NCI-H69 (cell line): ENCODE measurements at regions not wholly inside any gene's neighbourhood (a gene's known extent, or its start where the extent isn't known, plus 50 kb on each side); places are given as distances from the start of the nearest gene placed in this dataset.

Experiments used
- DNase-seq: peaks from one replicate; lab custom pipeline; 2025; lab: John Stamatoyannopoulos, UW

DNA sequence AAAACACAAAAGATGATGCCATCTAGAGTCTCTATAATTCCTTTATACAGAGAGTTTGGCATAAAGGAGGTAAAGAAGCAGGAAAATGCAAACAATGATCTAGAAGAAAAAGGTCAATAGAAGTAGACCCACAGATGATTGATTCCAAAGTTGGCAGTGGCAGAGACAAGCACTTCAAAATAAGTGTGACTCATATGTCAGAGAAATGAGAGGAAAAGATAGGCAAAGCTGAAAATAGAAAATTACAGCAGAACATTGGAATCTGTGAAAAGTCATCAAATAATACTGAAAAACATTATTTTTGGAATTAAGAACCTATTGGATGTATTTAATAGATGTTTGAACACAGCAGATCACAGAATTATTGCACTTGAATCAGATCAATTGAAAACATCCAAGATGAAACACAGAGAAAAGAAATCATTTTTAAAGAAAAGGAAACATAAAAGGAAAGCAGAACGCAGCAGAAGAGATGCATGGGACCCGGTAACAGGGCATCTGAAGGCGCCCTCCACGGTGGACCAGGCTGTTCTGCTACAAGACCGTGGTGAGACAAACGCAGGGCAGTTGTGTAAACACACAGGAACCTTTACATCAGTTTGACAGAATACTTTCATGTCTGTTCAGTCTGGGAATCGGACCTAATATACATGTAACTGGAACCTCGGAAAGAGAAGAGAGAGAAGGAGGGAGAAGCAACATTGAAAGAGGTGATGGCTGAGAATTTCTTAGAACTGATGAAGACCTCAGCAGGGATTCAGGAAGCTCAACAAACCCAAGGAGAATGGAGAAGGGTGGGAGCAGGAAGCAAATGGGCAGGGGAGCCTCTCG lies 74.6 kb upstream of the GPC1 start:
- no peak for DNase-seq

DNA sequence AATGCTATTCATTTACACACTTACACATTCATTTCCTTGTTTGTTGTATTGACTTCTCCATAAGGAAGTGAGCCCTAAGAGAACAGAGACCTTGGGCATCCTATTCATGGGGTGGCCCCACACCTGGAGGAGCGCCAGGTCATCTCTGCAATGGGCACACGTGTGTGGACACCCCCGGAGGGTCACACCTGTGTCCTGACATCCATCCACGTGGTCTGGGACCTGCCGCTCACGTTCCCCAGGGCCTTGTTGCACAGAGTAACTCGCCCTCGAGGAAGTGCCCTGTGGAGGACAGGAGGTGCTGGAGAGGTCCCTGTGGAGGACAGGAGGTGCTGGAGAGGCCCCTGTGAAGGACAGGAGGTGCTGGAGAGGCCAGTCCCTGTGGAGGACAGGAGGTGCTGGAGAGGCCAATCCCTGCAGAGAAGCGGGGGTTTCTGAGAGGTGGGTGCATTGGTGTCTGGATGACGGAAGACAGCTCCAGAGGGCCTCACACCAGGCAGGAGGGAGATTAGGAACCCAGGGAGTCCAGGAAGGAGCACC lies 73.2 kb upstream of the GPC1 start:
- DNase-seq: no peak

DNA sequence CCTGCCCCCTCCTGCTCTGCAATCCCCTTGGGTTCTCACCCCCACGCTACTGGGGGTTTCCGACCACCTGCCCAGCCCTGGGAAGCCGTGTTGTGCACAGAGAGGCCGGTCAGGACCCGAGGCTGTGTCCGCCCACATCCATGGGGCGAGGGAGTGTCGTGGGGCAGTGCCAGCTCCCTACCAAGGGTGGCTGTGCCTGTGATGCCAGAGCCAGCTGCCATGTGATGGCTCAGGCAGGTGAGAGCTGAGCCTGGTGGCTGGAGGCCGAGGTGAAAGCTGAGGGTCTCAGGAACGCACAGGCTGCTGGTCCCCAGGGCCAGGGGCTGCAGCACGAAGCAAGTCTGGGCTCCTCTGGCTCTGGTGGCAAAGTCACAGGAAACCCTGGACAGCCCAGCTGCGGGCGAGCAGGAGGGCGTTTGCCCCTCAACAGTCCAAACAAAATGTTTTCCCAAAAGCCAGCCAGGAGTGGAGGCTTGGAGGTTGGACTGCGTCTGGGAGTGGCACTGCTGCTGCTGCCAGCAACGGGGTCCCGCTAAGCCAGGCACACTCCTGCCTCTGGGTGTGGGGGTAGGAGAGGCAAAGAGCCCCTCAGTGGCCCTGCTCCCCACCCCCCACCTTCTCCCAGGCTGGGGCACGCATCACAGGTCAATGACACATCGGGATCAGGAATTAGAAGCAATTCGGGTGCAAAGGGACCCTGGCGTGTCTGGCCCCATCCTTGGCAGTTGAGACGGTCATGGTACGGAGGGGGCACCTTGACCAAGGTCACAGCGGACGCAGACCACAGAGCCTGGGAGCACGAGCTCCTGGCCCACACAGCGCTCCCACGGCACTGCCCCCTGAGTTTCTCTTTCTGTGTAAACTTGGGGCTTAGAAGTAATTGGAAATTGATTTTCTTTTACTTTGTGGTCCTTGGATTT lies 72.4 kb upstream of the GPC1 start:
- DNase-seq: no peak

DNA sequence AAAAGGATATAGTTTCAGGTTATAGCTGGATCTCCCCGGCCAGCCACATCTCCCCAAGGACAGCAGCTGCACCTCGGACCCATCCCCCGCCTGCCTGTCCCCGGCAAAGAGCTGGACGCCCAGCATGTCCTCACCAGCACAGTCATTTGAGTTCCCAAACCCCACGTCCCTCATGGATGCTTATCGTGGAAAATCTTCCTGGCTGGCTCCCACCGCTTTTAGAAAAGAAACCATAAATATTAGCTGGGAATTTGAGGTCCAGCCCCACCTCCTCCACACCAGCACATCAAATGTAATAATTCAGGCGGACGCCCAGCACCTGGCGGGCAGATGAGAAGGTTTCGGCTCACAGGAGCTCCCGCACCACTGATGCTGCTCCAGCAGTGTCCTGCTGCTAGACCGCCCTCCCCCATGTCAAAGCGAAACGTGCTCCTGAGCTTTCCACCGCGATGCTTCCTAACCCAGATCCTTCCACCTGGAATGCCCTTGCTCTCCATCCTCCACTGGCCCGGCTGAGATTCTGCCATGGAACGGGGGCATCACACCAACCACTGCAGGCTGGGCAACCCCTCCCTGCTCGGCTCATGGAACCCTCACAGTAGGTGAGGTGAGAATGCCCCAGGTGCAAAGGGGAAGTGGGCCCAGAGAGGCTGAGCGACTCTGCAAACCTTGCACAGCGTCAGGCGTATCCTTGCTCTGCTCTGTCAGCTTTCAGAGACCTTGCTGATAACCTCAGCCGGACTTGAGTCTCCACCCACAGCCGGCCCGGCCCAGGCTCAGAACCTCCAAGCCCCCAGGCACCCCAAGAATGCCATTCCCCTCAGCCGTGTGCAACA lies 71.5 kb upstream of the GPC1 start:
- DNase-seq: no peak

DNA sequence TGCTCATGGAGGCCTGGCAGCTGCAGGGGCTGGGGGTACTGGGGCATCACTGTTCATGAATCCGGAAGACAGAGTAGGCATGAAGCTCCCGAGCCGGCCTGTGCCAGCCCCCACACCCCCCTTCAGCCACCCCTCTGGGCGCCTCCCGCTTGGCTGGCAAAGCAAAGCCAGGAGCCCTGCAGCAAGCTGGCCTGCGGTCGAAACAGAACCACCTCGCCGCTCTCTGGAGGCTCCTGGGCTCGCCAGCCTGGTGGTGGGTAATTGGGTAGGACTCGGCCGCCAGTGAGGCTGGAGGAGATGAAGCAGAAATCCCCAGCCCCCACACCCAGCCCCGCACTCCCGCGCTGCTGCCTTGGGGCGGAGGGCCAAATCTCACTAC lies 70.9 kb upstream of the GPC1 start:
- no peak for DNase-seq

DNA sequence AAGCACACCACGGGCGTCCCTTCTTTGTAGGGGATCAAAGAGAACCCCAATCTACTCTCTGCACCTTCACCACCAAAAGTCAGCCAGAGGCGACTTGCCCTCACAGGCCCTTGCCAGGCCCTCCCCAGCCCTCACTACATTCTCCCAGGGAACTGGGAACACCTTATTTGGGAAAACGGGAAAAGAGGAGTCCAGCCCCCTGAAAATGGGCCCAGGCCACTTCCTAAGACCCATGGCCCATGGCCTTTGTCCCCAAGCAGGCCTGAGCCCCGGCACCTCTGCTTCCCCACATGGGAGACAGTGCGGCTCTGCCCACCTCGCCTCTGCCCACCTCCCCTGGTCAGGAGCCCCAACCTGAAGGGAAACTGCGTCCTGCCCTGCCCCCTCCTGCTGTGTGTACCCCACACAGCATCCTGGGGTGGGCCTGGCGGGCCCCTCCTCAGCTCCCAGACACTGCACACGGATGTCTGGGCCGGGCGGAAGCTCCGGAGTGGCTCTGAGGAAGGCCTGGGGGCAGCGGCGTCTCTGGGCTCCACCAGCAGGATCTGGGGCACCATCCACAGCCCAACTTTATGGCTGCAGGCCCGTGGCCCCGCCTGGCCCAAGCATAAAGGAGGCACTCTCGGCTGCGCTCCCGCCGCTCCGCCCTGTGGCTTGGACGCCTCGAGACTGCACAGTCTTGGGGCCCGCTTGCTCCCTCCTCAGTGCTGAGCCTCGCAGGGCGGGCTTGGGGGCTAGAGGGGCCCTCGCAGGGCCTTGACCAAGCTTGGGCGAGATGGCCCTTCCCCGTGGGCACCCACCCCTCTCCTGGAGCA lies 70.3 kb upstream of the GPC1 start:
- no peak for DNase-seq

DNA sequence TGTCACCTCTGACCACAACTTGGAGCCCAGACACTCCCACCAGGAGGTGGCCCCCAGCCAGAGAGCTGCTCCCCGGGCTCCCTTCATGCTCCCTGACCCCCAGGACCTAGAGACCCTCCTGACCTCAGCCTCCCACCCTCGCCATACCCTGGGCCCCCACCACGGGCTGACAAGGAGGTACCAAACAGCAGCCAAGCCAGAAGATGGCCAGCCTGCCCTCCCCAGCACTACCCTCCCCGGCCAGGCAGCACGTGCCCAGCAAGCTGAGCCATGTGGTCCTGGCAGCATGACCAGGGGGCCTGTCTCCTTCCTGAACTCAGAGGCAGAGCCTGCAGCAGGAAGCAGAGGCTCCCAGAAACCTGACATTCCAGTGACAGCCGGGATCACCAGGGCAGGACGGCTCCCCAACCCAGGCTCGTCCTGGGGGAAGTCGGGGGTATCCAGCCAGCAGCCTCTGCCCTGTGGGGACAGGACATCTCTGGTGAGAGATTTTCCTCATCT lies 69.4 kb upstream of the GPC1 start:
- DNase-seq: no peak

DNA sequence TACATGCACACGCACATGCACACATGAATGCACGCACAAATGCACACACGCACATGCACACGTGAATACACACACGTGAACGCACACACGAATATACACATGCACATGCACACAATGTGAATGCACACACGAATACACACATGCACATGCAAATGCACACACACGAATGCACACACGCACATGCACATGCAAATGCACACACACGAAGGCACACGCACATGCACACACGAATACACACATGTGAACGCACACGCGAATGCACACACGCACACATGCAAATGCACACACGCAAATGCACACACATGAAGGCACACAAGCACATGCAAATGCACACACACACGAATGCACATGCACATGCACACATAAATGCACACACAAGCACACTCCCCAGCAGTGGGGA lies 68.6 kb upstream of the GPC1 start:
- DNase-seq: no peak

DNA sequence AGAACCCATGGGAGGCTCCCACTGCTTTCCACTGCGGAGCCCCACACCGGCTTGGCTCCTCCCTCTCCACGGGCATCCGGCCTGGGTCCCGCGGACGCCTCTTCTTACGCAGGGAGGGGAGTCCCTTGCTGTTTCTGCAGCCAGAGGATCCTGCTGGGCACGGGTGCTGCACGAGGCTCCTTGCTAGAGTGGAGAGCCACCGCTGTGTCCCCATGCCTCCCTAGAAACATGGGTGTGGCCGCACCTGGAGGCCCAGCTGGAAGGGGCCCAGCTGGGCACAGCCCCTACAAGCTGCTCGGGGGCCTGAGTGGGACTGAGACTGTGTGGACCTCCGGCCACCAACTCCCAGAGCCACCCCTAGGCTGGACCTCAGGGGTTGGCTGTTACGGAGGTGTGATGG lies 67.7 kb upstream of the GPC1 start:
- no peak for DNase-seq

DNA sequence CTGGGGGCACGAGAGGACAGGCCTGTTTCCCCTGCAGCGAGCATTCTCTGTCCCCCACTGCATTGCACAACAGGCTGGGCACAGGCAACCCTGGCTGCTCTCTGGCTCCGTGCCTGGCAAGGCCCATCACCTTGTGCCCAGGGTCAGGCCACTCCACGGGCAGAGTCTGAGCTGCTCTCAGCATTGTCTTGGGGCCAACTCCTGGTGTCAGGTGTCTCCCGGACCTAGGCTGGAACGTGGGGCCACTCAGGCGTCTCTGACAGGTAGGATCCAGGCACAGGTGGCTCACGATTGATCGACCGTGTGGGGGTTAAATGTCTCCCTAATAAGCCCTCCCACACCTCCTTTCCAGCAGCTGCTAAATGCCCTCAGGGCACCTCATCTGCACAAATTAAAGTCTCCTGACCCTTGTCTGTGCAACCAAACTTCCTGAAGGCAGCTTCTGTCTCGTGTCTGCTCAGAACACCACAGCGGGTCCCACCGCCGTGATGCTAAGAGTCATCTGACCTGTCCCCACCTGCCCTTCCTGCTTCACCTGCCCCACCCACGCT lies 66.6 kb upstream of the GPC1 start:
- peak; percentile 51 for DNase-seq

DNA sequence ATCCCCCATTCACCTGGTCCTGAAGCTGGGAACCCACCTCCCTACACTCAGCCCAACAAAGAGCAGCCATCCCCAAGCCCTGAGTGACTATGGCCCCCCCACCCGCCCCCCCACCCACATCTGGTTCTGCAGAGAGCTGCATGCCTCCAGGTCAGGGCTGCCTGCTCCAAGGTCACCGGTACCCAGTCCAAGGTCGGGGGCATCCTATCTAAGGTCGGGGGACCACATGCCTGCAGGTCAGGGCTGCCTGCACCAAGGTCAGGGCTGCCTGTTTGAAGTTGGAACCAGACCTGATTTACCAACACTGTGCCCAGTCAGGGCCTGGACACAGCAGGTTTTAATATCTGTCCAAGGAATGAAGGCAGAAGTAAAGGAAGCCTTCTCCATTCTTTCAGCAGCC lies 66.1 kb upstream of the GPC1 start:
- DNase-seq: no peak

DNA sequence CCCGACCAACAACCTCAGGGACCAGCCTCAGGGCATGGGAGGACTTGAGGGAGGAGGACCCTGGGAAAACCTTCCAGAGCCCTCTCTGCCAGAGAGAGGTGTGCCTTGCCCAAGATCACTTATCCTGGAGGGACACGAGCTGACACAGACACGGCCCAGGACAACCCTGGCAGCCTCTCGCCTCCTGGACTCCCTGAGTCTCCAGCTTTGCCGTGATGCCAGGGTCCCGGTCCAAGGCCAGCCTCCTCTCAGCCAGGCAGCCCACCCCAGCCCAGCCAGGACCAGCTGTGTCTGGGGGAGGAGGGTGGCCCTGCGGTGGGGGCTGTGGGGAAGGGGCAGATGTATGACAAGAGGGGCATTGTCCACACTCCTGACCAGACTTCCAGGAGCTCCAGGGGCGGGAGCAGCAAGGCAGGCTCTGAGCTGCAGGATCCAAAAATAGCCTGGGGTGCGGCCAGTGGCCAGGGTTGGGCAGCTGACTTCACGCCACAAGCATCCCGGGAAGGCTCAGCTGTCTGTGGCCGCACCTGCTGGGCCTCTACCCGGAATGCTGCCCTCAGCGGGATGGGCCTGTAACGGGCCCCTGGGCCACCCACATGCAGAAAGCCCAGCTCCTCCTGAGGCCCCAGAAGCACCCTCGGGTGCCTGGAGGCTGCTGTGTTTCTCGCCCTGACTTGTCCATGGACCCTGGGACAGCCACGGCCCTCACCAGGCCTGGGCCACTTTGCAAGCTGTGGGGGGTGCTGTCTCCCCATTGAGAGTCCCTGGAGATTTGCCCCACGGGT lies 65.5 kb upstream of the GPC1 start:
- DNase-seq: no peak

DNA sequence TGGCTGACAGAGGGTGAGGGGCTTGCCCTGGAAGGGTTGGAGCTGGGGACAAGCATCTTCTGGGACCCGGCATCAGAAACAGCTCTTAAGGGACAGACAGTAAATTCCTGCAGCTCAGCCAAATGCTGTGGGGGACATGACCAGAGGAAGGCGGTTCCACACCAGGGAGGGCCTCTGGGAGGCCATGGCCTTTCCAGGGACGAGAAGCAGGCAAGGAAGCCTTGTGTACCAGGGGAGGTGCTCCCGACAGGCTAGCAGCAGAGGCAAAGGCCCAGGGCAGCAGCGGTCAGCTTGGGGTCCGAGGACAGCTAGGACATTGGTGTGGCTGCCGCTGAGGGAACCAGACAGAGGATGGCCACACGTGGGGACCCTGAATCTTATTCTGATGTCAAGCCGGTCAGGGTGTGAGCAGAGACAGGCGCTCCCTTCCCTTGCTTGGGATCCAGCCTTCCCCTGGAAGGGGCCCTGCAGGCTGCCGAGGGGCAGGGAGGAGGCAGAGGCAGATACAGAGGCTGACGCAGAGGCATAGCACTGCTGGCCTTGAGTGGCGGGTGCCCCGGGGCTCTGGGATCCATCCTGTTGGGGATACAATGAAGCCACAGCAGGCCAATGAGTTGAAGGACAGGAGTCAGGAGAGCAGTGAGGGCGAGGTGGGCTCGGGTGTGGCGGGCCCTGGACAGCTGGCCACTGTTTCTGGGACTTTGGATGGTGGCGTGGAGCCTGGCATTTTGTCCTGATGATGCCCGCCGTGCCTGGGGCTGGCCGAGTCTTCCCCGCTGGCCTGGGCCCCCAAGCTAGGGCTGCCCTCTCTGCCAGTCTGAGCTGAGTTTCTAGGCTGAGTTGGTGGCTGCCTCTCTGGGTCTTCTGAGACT lies 64.1 kb upstream of the GPC1 start:
- DNase-seq: no peak

DNA sequence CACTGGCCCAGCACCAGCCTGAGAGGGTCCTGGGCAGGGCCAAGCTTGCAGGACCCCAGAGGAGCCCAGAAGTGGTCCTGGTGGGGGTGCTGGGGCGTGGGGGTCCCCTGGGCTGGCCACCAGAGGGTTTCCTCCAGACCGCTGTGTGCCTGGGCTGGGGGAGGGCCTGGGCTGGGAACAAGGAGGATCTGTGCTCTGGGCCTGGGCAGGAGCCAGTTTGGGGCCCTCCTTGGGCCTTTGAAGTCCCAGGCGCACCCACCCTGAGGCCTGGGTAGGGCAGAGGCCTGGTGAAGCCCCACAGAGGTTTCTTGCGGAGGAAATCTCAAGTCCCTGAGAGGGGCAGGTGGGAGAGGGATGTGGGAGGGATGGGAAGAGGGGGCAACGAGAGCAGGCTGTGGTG lies 63.4 kb upstream of the GPC1 start:
- DNase-seq: no peak

DNA sequence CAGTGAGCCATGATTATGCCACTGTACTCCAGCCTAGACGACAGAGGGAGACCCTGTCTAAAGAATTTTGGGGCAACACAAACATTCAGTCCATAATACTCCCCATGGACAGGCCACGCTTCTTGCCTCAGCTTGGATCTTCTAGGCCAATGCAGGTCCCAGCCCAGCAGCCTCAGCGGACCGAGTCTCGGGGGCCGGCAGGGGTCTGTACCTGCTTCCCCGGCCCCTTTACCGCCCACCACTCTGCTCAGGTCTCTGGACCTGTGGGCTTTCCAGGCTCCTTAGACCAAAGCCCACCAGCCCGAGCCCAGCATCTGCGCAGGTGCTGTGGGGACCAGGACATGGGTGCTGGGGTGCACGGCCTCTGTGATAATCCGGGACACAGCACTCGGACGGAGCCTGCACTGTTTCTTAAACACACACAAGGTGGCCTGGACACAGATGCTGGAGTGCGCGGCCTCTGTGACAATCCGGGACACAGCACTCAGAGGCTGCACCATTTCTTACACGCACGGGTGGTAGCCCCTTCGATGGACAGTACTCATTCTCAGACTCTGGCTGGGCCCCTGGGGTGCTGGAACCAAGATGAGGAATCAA lies 62.1 kb upstream of the GPC1 start:
- DNase-seq: no peak

DNA sequence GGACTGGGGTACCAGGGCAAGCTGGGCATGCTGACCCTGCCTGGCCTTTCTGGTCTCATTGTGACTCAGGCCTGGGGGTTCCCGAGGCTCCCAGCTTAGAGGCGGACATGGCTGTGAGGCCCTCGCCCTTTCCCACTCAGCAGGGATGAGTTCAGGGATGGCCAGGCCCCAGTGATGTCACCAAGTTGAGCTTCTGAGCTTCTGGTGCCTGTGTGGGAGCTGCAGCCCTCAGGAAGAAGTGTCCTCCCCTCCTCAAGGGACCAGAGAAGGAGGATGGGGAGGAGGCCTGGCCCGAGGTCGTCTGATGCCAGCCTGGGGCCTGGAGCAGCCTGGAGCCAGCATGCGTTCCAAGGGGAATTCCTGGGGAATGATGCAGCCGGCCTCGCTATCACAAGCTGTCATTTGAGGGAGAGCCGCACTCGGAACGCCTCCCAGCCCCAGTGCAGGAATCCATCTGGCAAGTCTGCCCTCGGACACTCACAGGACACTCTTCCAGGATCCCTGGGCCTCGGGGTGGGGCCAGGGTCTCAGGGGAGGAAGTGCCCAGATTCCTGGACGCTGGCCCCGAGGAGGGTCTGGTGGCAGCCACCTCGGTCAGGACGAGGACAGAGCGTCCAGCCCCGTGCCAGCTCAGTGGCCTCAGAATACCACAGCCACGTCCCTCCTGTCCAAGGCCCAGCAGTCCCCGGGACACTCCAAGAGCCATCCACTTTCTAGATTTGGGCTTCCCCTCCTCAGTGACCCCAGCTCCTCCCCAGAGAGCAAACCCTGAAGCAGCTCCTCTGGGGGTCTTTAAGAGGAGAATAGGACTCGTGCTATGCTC lies 61.2 kb upstream of the GPC1 start:
- no peak for DNase-seq

DNA sequence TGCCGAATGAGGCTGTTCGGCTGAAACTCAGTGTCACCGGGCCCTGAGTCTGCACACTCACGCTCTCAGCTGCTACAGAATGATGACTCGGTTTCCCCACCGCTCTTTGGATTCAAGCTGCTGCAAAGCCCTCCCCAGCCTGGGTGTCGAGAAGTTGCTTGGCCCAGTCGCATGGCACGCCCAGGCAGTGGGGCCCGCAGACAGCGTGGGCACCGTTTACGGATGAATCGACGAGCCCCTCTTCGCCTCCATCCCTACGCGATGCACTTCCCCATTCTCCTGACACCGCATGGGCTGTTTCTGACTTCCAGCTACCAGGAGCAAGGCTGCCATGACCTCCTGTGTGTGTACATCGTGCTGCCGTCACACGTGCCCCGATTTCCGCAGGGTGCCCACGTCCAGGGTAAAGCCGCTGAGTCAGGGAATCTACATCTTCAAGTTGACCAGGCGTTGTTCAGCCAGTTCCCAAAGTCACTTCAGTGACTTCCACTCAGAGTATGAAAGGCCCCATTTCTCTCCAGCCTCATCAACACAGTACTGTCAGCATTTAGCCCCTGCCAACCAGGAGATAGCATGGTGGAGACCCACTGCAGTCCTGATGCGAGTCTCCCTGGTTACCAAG lies 60.3 kb upstream of the GPC1 start:
- DNase-seq: no peak
